Hindlimb muscle (tissue), 1 donor: ENCODE measurements at regions not wholly inside any gene's neighbourhood (a gene's known extent, or its start where the extent isn't known, plus 50 kb on each side); places are given as distances from the start of the nearest gene placed in this dataset.

ENCODE experiments used
- DNase-seq: peaks from one replicate; pipeline ENCODE4 v3.0.0-alpha.2; 2013

GRCh38 chr6:153214436-153214835 lies 83.4 kb upstream of the RGS17 start:
- DNase-seq, result no peak

GRCh38 chr6:153210083-153210482 lies 79.0 kb upstream of the RGS17 start:
- no peak for DNase-seq

- peak; percentile 17 for DNase-seq
These were observed 77.6 kb upstream of the RGS17 start for GRCh38 chr6:153208706-153209105.

- no peak for DNase-seq
These were observed 76.5 kb upstream of the RGS17 start for GRCh38 chr6:153207617-153208016.

GRCh38 chr6:153207006-153207405 lies 75.9 kb upstream of the RGS17 start:
- no peak for DNase-seq

- no peak for DNase-seq
These were observed 62.1 kb upstream of the RGS17 start for GRCh38 chr6:153192943-153193885.

- DNase-seq, result no peak
These were observed 52.8 kb upstream of the RGS17 start for GRCh38 chr6:153183925-153184324.
